Endothelial cell of umbilical vein (primary cell): ENCODE measurements at regions not wholly inside any gene's neighbourhood (a gene's known extent, or its start where the extent isn't known, plus 50 kb on each side); places are given as distances from the start of the nearest gene placed in this dataset.

Source experiments
- BruUV-seq: library from RNA; stranded (reverse); fragments of 400-500 nt; replicated peaks from 2 replicates; lab custom pipeline; 2021; lab: Mats Ljungman, UMichigan
- CTCF ChIA-PET: fragments of 300-600, 350-600 bp; sonication (Branson Sonifier 250); formaldehyde crosslinking; loops from one replicate; lab custom pipeline; 2021; ENCODE audit warnings: antibody characterized with exemption, inconsistent platforms; lab: Charles Lee
- POLR2A ChIA-PET: fragments of 300-600, 350-600 bp; sonication (Branson Sonifier 250); formaldehyde crosslinking; loops from one replicate; lab custom pipeline; 2021; ENCODE audit warnings: antibody characterized with exemption, inconsistent platforms; lab: Charles Lee
- DNase-seq: peaks from one replicate; pipeline ENCODE4 v3.0.0-alpha.2; 2011; ENCODE audit warnings: low read depth, low spot score
- FAIRE-seq: peaks from 2 replicates; lab custom pipeline; 2011; peaks lifted over from hg19 to GRCh38; lab: Jason Lieb, UNC
- H2AFZ ChIP-seq: 2 replicates; pipeline ENCODE4 v1.6.0; 2012; ENCODE audit warnings: low read depth, low read length, control low read depth, inconsistent platforms
- H3K27ac ChIP-seq: 2 replicates; pipeline ENCODE4 v1.5.1; 2011; ENCODE audit warnings: low read depth, mild to moderate bottlenecking, control low read depth, low read length, moderate library complexity; ENCODE audit not compliant: insufficient read depth
- H3K27me3 ChIP-seq, 2 experiments: 2 replicates each; pipeline versions ENCODE4 v1.6.0 to v1.6.1; 2011; ENCODE audit warnings: low read length in 2 of 2, mixed read lengths in 1 of 2; ENCODE audit not compliant: control insufficient read depth in 2 of 2, insufficient read depth in 2 of 2
- H3K36me3 ChIP-seq, 2 experiments: 2 replicates in 1 of 2; 3 replicates in 1 of 2; pipeline ENCODE4 v1.5.1; 2011; ENCODE audit warnings: low read length in 2 of 2, mild to moderate bottlenecking in 1 of 2, moderate library complexity in 1 of 2; ENCODE audit not compliant: control insufficient read depth in 2 of 2, insufficient read depth in 2 of 2; ENCODE audit errors: extremely low read depth in 1 of 2
- H3K4me1 ChIP-seq: 3 replicates; pipeline ENCODE4 v1.5.1; 2011; ENCODE audit warnings: mild to moderate bottlenecking, low read length; ENCODE audit not compliant: control insufficient read depth, insufficient read depth; ENCODE audit errors: extremely low read depth
- H3K4me2 ChIP-seq: 2 replicates; pipeline ENCODE4 v1.6.1; 2011; ENCODE audit warnings: low read length, control low read depth, mixed read lengths; ENCODE audit not compliant: insufficient read depth
- H3K4me3 ChIP-seq, 3 experiments: fragments of 200-600 bp in 1 of 3; sonication (generic), shearing (Covaris generic) in 1 of 3; replicated peaks in 1 of 3; 2 replicates each; pipeline ENCODE4 v1.5.1; 2011 to 2016; ENCODE audit warnings: control low read depth in 3 of 3, low read length in 3 of 3, mild to moderate bottlenecking in 2 of 3, inconsistent platforms in 1 of 3, low read depth in 1 of 3, moderate library complexity in 1 of 3; ENCODE audit not compliant: insufficient read depth in 1 of 3
- H3K79me2 ChIP-seq: 2 replicates; pipeline ENCODE4 v1.6.0; 2012; ENCODE audit warnings: low read length, inconsistent platforms; ENCODE audit not compliant: control insufficient read depth, insufficient read depth
- H3K9ac ChIP-seq: replicated peaks from 2 replicates; pipeline ENCODE3; 2011; ENCODE audit warnings: low read length, control low read depth; ENCODE audit not compliant: insufficient read depth; ENCODE audit errors: extremely low read depth
- H3K9me1 ChIP-seq: replicated peaks from 3 replicates; pipeline ENCODE4 v1.6.0; 2011; ENCODE audit warnings: mild to moderate bottlenecking, low read length; ENCODE audit not compliant: control insufficient read depth, insufficient read depth; ENCODE audit errors: extremely low read depth
- H3K9me3 ChIP-seq: replicated peaks from 2 replicates; pipeline ENCODE4 v1.5.1; 2012; ENCODE audit warnings: low read length, inconsistent platforms; ENCODE audit not compliant: control insufficient read depth, insufficient read depth
- H4K20me1 ChIP-seq: replicated peaks from 2 replicates; pipeline ENCODE3; 2011; ENCODE audit warnings: mild to moderate bottlenecking, low read length; ENCODE audit not compliant: control insufficient read depth, insufficient read depth; ENCODE audit errors: extremely low read depth
- CTCF ChIP-seq, 2 donors: IDR thresholded peaks; 1 replicate in 1 of 2; 2 replicates in 1 of 2; pipeline ENCODE4 v1.5.1; 2011; ENCODE audit warnings: low read length in 2 of 2, mild to moderate bottlenecking in 2 of 2, moderate library complexity in 2 of 2, control low read depth in 1 of 2, inconsistent platforms in 1 of 2, low read depth in 1 of 2; ENCODE audit not compliant: insufficient read depth in 1 of 2; ENCODE audit errors: extremely low read depth in 1 of 2
- EZH2 ChIP-seq: IDR thresholded peaks from 2 replicates; pipeline ENCODE4 v1.6.1; 2012; ENCODE audit warnings: borderline replicate concordance, low read depth, mild to moderate bottlenecking, moderate library complexity, low read length, inconsistent platforms; ENCODE audit not compliant: severe bottlenecking
- FOS ChIP-seq: IDR thresholded peaks from 2 replicates; pipeline ENCODE4 v1.6.1; 2011; ENCODE audit warnings: mild to moderate bottlenecking, low read length, moderate library complexity, borderline replicate concordance; ENCODE audit not compliant: insufficient read depth
- GATA2 ChIP-seq: IDR thresholded peaks from 2 replicates; pipeline ENCODE4 v1.7.0; 2011; ENCODE audit warnings: low read depth, mild to moderate bottlenecking, moderate library complexity, mixed read lengths, low read length; ENCODE audit not compliant: insufficient read length, insufficient read depth
- JUN ChIP-seq: IDR thresholded peaks from 2 replicates; pipeline ENCODE4 v1.6.1; 2011; ENCODE audit warnings: borderline replicate concordance, low read depth; ENCODE audit not compliant: insufficient read length, insufficient read depth
- MYC ChIP-seq: IDR thresholded peaks from one replicate; pipeline ENCODE4 v1.6.1; 2011; ENCODE audit warnings: mild to moderate bottlenecking, low read depth, low read length
- POLR2A ChIP-seq: IDR thresholded peaks from 2 replicates; pipeline ENCODE4 v1.6.1; 2012; ENCODE audit warnings: low read depth, mild to moderate bottlenecking, control low read depth, low read length
- POLR2AphosphoS5 ChIP-seq: IDR thresholded peaks from 2 replicates; pipeline ENCODE4 v1.6.1; 2012; ENCODE audit warnings: low read depth, mild to moderate bottlenecking, control low read depth, low read length, moderate library complexity; ENCODE audit not compliant: insufficient read depth
- dilution Hi-C: fragments of 300-500 bp; cut with MboI; formaldehyde crosslinking; loops from one replicate; pipeline ENCODE4 v1.15.0; 2019; ENCODE audit warnings: low sequenced_read_pairs; ENCODE audit not compliant: extremely low pct_ligation_motif_present
- intact Hi-C: fragments of 100-400 bp; cut with micrococcal nuclease; formaldehyde crosslinking; loops from one replicate; pipeline ENCODE4 v1.10.0; 2022
- TF ChIP-seq, protein P1 (sequence below): IDR thresholded peaks from 2 replicates; pipeline ENCODE4 v1.6.1; 2011; ENCODE audit not compliant: insufficient read depth, insufficient read length

DNA sequence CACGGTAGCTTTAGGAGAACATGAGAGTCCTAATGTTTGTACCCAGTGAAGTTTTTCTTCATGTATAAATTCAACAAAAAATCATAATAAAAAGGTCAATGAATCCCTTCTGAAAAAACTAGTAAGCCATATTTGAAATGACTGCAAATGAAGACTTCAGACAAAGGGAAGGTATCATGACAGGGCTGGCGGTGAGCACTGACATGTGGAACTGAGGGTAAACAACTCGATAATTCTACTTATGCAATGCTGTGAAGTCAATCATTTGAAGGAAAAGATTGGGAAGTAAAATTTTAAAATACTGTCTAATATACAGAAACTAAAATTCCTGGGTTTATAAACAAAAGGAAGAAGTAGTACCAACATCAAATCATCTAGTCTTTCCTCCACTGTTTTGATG, 190.2 kb upstream of the COPS8 start:
- Histone ChIP-seq H3K4me1 (no peaks in the 10 kb centered on the region), H3K9me1 (no peaks in the 10 kb centered on the region), H3K9me3 (no peaks in the 10 kb centered on the region), H3K9ac (no peak overlapping the region), H3K79me2 (no peaks in the 10 kb centered on the region), H4K20me1 (no peaks in the 10 kb centered on the region), H3K27ac (no peak overlapping the region), H3K4me2 (no peak overlapping the region), H3K4me3 (no peak overlapping the region), H2AFZ (no peak overlapping the region), H3K27me3 (no peaks in the 10 kb centered on the region), H3K36me3 (no peaks in the 10 kb centered on the region)
- TF ChIP-seq CTCF (IDR thresholded peaks at IDR 0.05; ENCODE audit: extremely low read depth in 1 of 2, insufficient read depth in 1 of 2, low read depth in 1 of 2, low read length in 2 of 2) (no peak), POLR2AphosphoS5 (no peak), GATA2 (no peak), JUN (no peak), POLR2A (no peak), FOS (no peak), MYC (no peak), EZH2 (no peak)
- TF ChIP-seq, protein P1, sequence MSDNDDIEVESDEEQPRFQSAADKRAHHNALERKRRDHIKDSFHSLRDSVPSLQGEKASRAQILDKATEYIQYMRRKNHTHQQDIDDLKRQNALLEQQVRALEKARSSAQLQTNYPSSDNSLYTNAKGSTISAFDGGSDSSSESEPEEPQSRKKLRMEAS = no peak
- ChIA-PET POLR2A (no interaction called here), CTCF (no interaction called here)
- dilution Hi-C loops = no loop called here
- DNase-seq (no peak), FAIRE-seq (no peak)
- BruUV-seq = no TSS peak
- intact Hi-C loops = no loop called here
